SK-N-MC (cell line): ENCODE measurements at regions not wholly inside any gene's neighbourhood (a gene's known extent, or its start where the extent isn't known, plus 50 kb on each side); places are given as distances from the start of the nearest gene placed in this dataset.

Experiments
- DNase-seq: peaks from one replicate; pipeline ENCODE4 v3.0.0-alpha.2; 2011; ENCODE audit warnings: low read depth, low spot score
- H3K27ac ChIP-seq: fragments of 200-600 bp; sonication (generic); 2 replicates; pipeline ENCODE4 v1.5.1; 2016; ENCODE audit warnings: mixed run types
- H3K36me3 ChIP-seq: fragments of 200-600 bp; sonication (generic); 2 replicates; pipeline ENCODE4 v1.6.1; 2017; ENCODE audit warnings: antibody characterized with exemption, low read length, mixed read lengths; ENCODE audit not compliant: insufficient read depth
- H3K4me3 ChIP-seq: fragments of 200-600 bp; sonication (generic); 2 replicates; pipeline ENCODE4 v1.5.1; 2016
- H3K9ac ChIP-seq: fragments of 200-600 bp; sonication (generic); 2 replicates; pipeline ENCODE4 v1.8.0; 2017; ENCODE audit warnings: mixed run types, mixed read lengths; ENCODE audit not compliant: insufficient read length
- H3K9me3 ChIP-seq: fragments of 200-600 bp; sonication (generic); 2 replicates; pipeline ENCODE4 v1.6.1; 2017; ENCODE audit warnings: low read depth, mild to moderate bottlenecking, antibody characterized with exemption, low read length, moderate library complexity, mixed read lengths
- EZH2 ChIP-seq: fragments of 200-600 bp; sonication (generic); IDR thresholded peaks from one replicate; pipeline ENCODE4 v1.6.1; 2017; ENCODE audit warnings: antibody characterized with exemption
- FOXP2 ChIP-seq: optimal IDR thresholded peaks from 2 replicates; pipeline ENCODE3; 2011; ENCODE audit warnings: mild to moderate bottlenecking, moderate library complexity; ENCODE audit not compliant: insufficient read depth; ENCODE audit errors: extremely low read length, control extremely low read depth
- POLR2AphosphoS5 ChIP-seq: IDR thresholded peaks from 2 replicates; pipeline ENCODE4 v1.6.1; 2012; ENCODE audit warnings: mild to moderate bottlenecking, low read depth, low read length, borderline replicate concordance

DNA sequence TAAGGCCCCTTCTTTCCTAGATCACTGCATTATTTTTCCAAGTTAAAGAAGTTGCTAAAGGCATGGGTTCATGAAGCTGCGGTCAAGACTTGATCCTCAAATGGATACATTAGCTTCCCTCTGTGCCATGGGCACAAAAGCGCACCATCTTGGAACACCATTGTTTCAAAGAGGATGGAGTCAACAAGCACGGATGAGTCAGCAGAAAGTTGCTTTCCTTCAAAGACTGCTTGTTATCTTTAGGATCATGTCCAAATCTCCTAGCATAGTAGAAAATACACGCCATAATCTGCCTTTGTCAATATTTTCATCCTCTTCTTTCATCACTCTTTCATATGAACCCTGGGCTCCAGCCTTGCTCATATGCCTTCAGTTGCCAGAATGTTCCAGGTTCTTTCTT lies 226.8 kb upstream of the GATB start:
- H3K4me3 ChIP-seq = no peak overlapping the region
- TF ChIP-seq FOXP2 (no peak), POLR2AphosphoS5 (no peak), EZH2 (no peak)

DNA sequence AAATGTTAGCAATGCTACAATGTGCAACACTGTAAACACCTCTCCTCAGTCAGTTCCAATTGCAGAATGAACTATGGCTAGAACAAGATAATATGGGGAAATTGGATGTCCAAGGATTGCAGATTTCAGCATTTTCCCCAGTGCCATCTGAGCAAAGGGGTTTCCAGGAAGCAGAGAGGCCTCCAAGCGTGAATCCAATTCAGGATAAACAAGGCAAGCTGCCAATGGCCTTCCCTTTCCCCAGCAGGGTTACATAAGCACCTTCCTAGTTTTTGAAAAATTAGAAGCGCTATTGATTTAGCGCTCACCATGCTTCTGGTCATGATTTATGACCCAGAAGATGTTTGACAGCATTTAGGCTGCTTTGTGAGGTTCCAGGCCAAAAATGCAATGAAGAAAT lies 223.0 kb upstream of the GATB start:
- H3K9ac ChIP-seq = no peak overlapping the region
- TF ChIP-seq POLR2AphosphoS5 (no peak), FOXP2 (no peak), EZH2 (no peak)
- no peaks in the 10 kb centered on the region for H3K36me3 ChIP-seq
- no peak overlapping the region for H3K27ac ChIP-seq
- H3K4me3 ChIP-seq = no peak overlapping the region
- DNase-seq = no peak
- no peaks in the 10 kb centered on the region for H3K9me3 ChIP-seq

More for the DNA sequence above, 226.8 kb upstream of the GATB start:
- Histone ChIP-seq H3K9me3 (no peaks in the 10 kb centered on the region), H3K27ac (no peak overlapping the region), H3K36me3 (no peaks in the 10 kb centered on the region), H3K9ac (no peak overlapping the region)
- no peak for DNase-seq

DNA sequence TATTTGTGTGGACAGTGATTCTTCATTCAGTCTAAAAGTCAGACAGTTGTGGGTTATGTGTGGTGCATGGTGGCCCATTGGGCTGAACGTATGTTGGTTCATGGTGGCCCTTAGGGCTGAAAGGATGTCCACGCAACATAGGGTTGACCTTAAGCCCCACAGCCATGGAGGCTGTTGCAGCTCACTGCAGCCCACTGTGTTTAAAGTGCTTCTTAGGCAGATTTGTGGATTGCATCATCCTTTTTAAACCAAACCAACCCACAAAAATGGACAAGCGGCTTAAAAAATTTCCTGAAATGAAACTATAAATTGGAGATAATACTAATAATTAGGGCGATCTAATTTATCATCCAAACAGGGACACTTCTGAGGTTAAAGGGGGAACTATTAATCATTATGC lies 219.0 kb upstream of the GATB start:
- Histone ChIP-seq H3K36me3 (no peaks in the 10 kb centered on the region), H3K9ac (no peak overlapping the region), H3K4me3 (no peak overlapping the region), H3K9me3 (no peaks in the 10 kb centered on the region), H3K27ac (no peak overlapping the region)
- DNase-seq = no peak
- TF ChIP-seq FOXP2 = no peak
- TF ChIP-seq EZH2 = no peak
- no peak for TF ChIP-seq POLR2AphosphoS5

DNA sequence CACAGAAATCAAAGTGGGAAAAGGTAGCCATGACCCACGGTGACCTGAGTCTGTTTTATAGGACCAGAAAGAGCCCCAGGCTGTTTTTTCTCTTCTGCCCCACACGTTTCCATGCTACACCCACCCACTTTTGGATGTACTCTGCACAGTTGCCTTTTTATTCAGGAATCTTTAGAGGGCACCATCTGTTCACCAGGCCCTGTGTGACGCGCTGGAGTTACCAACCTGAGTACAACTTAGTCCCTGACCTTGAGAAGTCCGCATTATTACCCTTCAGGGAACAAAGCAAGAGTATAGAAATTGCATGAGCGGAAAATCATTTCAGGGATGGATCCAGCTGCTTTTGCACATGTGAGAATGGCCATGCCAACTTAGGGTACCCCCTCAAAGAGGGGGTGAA lies 207.8 kb upstream of the GATB start:
- TF ChIP-seq FOXP2 = no peak
- no peak for TF ChIP-seq POLR2AphosphoS5
- no peak for TF ChIP-seq EZH2
- DNase-seq = no peak
- H3K9me3 ChIP-seq = no peaks in the 10 kb centered on the region
- H3K36me3 ChIP-seq = no peaks in the 10 kb centered on the region
- H3K9ac ChIP-seq = no peak overlapping the region
- no peak overlapping the region for H3K4me3 ChIP-seq
- H3K27ac ChIP-seq = no peak overlapping the region

DNA sequence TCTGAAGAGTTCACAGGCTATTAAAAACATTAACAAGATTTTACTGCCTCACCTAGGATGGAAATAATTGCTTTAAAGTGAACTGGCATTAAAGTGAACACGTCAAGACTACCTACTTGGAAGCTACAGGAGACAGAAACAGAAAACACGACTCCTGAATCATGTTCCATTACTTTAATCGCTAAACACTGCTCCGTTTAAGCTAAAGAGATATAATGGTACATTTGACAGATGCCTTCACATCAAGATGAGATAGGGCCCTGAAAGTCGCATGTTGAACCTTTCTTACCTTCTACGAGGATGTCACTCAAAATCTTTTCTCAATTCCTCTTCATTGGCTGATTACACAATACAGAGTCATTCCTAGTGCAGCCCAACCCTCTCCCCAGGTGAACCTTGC lies 206.3 kb upstream of the GATB start:
- Histone ChIP-seq H3K9ac (no peak overlapping the region), H3K36me3 (no peaks in the 10 kb centered on the region), H3K9me3 (no peaks in the 10 kb centered on the region), H3K27ac (no peak overlapping the region), H3K4me3 (no peak overlapping the region)
- TF ChIP-seq EZH2 (no peak), POLR2AphosphoS5 (no peak), FOXP2 (no peak)
- DNase-seq = no peak

DNA sequence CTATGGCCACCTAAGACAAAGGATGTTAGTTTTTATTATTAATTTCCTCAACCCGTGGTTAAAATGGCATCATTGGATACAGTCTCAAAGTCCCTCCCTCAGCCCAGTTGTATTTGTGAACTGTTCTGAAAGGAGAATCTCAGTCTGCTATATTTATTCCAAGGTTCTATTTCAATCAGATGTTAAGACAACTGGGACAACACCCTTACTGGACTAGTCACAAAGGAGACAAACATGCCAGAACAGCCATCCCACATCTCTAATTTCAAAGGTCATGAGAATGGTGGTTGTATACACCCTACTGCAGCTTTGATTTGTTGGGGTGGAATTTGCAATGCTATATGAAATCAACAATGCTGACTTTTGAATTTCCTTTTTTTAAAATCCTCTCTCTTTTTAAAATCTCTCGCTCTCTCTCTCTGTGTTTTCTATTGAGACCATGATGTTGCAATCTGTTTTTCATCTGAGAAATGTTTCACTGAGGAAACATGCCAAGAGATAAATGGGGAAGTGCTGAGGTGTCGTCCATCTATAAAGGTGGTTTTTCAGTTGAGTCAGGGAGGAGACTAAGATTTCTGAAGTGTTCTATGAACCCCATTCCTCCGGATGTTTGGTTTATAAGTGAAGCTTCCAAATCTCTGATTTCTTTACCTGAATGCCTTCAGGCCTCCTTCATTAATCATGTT lies 201.5 kb upstream of the GATB start:
- TF ChIP-seq EZH2 = no peak
- TF ChIP-seq FOXP2 = no peak
- no peak for TF ChIP-seq POLR2AphosphoS5
- H3K4me3 ChIP-seq = no peak overlapping the region
- no peak overlapping the region for H3K27ac ChIP-seq
- DNase-seq = no peak
- no peak overlapping the region for H3K9ac ChIP-seq
- no peaks in the 10 kb centered on the region for H3K36me3 ChIP-seq
- no peaks in the 10 kb centered on the region for H3K9me3 ChIP-seq

DNA sequence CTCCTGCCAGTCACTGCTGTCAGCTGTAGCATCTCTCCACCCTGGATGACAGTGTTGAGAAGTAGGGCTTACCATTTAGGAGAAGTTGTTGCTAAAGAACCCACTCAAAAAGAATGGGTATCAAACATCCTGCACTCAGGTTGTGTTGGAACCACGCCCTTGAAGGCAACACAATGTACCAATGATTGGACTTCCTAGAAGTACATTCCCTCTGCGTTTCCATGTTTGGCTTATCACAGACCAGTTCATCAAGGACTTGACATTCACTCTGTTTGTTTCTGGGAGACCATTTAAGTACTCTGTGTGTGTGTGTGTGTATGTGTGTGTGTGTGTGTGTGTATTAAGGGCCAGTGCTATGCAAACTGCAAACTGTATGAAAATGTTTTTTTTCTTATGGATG lies 200.6 kb upstream of the GATB start:
- Histone ChIP-seq H3K9ac (no peak overlapping the region), H3K36me3 (no peaks in the 10 kb centered on the region), H3K27ac (no peak overlapping the region), H3K4me3 (no peak overlapping the region), H3K9me3 (no peaks in the 10 kb centered on the region)
- DNase-seq = no peak
- no peak for TF ChIP-seq POLR2AphosphoS5
- TF ChIP-seq EZH2 = no peak
- no peak for TF ChIP-seq FOXP2

DNA sequence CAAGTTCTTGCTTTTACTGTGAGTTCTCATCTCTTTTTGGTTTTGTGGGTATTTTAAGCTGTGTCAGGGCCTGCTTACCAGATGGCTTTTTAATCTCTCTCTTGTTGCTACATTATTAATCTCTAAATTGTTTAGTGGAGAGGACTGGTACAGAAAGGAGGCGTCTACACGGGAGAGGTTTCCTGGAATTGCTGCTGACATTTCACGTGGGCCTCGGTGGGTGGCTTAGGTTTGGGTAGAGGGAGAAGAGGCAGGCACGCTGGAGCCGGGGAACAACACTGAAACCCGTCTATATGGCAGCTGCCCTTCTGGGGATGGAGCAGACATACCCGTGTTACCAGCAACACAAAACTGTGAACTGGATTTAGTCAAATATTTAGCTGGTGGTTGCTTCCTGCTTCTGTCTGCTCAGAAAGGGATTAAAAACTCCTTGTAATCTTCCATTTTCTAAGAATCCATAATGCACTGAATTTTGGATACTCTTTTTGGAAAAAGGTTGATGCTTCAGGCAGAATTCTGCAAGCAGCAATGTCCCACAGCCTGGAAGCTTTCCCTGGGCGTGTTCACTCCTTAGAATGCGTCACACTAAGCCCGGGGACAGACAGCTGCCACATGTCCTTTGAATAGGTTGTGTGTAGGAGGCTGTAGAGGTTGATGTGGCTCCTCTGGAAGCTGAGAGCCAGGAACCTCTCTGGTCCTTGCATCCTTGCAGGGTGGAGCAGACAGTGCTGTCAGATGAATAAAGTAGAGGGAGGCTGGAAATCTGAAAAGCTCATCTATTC lies 199.8 kb upstream of the GATB start:
- no peak overlapping the region for H3K4me3 ChIP-seq
- no peaks in the 10 kb centered on the region for H3K9me3 ChIP-seq
- no peaks in the 10 kb centered on the region for H3K36me3 ChIP-seq
- no peak overlapping the region for H3K9ac ChIP-seq
- H3K27ac ChIP-seq = no peak overlapping the region
- no peak for DNase-seq
- no peak for TF ChIP-seq FOXP2

DNA sequence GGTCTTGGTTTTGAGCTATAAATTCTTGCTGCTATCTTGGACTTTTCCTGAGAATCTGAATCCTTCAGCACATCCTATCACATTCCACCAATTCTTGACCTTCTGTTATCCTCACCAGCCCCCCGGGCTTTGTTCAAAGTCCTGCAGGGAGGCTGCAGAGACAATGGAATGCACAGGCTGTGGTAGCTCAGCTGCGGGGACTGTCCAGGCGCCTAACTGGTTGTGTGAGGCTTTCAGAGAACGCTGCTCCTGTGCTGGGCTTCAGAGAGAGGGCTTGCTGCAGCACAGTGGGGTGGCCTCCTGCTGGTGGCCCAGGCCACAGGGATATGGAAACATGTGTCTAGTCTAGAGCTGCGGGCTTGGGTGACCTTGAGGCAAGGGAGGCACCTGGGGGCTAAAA lies 196.3 kb upstream of the GATB start:
- Histone ChIP-seq H3K4me3 (no peak overlapping the region), H3K9ac (no peak overlapping the region), H3K27ac (no peak overlapping the region), H3K36me3 (no peaks in the 10 kb centered on the region), H3K9me3 (no peaks in the 10 kb centered on the region)
- TF ChIP-seq POLR2AphosphoS5 (no peak), FOXP2 (no peak), EZH2 (no peak)
- DNase-seq = no peak
